B cell (primary cell): ENCODE measurements at regions not wholly inside any gene's neighbourhood (a gene's known extent, or its start where the extent isn't known, plus 50 kb on each side); places are given as distances from the start of the nearest gene placed in this dataset.

Source experiments
- ATAC-seq: fragments of 200-7000 bp; cut with Tn5 transposase; one replicate; pipeline ENCODE4 v1.10.0; 2021; ENCODE audit warnings: low read depth, mild to moderate bottlenecking, moderate number of reproducible peaks, moderate library complexity
- CTCF ChIA-PET: fragments of 350-600 bp; sonication (Branson Sonifier 250); formaldehyde crosslinking; loops from one replicate; lab custom pipeline; 2021; ENCODE audit warnings: antibody characterized with exemption, inconsistent platforms; lab: Charles Lee
- POLR2A ChIA-PET: fragments of 350-600 bp; sonication (Branson Sonifier 250); formaldehyde crosslinking; loops from one replicate; lab custom pipeline; 2021; ENCODE audit warnings: antibody characterized with exemption; lab: Charles Lee
- DNase-seq: peaks from one replicate; pipeline ENCODE4 v3.0.0; 2013
- H2AFZ ChIP-seq: 2 replicates; pipeline ENCODE4 v1.6.1; 2012; ENCODE audit warnings: mild to moderate bottlenecking, low read depth, low read length; ENCODE audit not compliant: insufficient read depth, poor library complexity, severe bottlenecking
- H3K27ac ChIP-seq, 2 donors: 1 replicate in 1 of 2; 2 replicates in 1 of 2; pipeline ENCODE4 v1.5.1; 2012 to 2013; ENCODE audit warnings: low read length in 2 of 2, mild to moderate bottlenecking in 2 of 2, moderate library complexity in 1 of 2
- H3K27me3 ChIP-seq, 4 experiments: fragments of 200-600 bp in 1 of 4; sonication (generic) in 1 of 4; replicated peaks in 1 of 4; 1 replicate in 2 of 4; 2 replicates in 2 of 4; pipeline versions ENCODE4 v1.6.1 to v1.7.0; 2013 to 2016; ENCODE audit warnings: low read length in 3 of 4, mild to moderate bottlenecking in 2 of 4, mixed read lengths in 1 of 4, moderate library complexity in 1 of 4; ENCODE audit not compliant: insufficient read depth in 4 of 4, control insufficient read depth in 3 of 4; ENCODE audit errors: control extremely low read depth in 1 of 4
- H3K36me3 ChIP-seq, 2 experiments: replicated peaks in 1 of 2; 1 replicate in 1 of 2; 2 replicates in 1 of 2; pipeline versions ENCODE4 v1.6.1 to v1.7.1; 2013; ENCODE audit warnings: low read length in 1 of 2; ENCODE audit not compliant: insufficient read depth in 2 of 2, control insufficient read depth in 1 of 2; ENCODE audit errors: control extremely low read depth in 1 of 2, extremely low read depth in 1 of 2
- H3K4me1 ChIP-seq, 2 donors: fragments of 200-600 bp in 1 of 2; sonication (generic) in 1 of 2; 1 replicate in 1 of 2; 2 replicates in 1 of 2; pipeline versions ENCODE4 v1.5.1 to v1.6.1; 2013 to 2017; ENCODE audit warnings: low read length in 2 of 2; ENCODE audit not compliant: control insufficient read depth in 2 of 2, insufficient read depth in 2 of 2
- H3K4me2 ChIP-seq: replicated peaks from 2 replicates; pipeline ENCODE3; 2012; ENCODE audit warnings: mild to moderate bottlenecking, low read depth, low read length; ENCODE audit not compliant: poor library complexity, severe bottlenecking
- H3K4me3 ChIP-seq, 5 experiments: fragments of 200-600 bp in 1 of 5; sonication (generic) in 1 of 5; 1 replicate in 3 of 5; 2 replicates in 2 of 5; pipeline versions ENCODE4 v1.5.1 to v1.7.0; 2011 to 2016; ENCODE audit warnings: low read length in 4 of 5, mild to moderate bottlenecking in 4 of 5, low read depth in 2 of 5, control low read depth in 1 of 5, moderate library complexity in 1 of 5; ENCODE audit not compliant: insufficient read depth in 1 of 5; ENCODE audit errors: control extremely low read depth in 1 of 5, extremely low read depth in 1 of 5
- H3K79me2 ChIP-seq: fragments of 200-600 bp; sonication (generic); one replicate; pipeline ENCODE4 v1.6.0; 2016; ENCODE audit warnings: low read length; ENCODE audit not compliant: control insufficient read depth, insufficient read depth
- H3K9ac ChIP-seq: fragments of 200-600 bp; sonication (generic); 2 replicates; pipeline ENCODE4 v1.6.1; 2017; ENCODE audit warnings: mild to moderate bottlenecking, low read length, moderate library complexity
- H3K9me3 ChIP-seq, 3 donors: one replicate each; pipeline versions ENCODE4 v1.6.1 to v1.7.1; 2013; ENCODE audit warnings: low read length in 2 of 3; ENCODE audit not compliant: control insufficient read depth in 2 of 3, insufficient read depth in 1 of 3; ENCODE audit errors: control extremely low read depth in 1 of 3
- H4K20me1 ChIP-seq: 2 replicates; pipeline ENCODE4 v1.6.0; 2012; ENCODE audit warnings: mild to moderate bottlenecking, low read length; ENCODE audit not compliant: insufficient read depth, control insufficient read depth, poor library complexity, severe bottlenecking
- H3K27ac Mint-ChIP-seq: one replicate; pipeline ENCODE4 v1.8.0; 2021; ENCODE audit warnings: mixed read lengths
- H3K27me3 Mint-ChIP-seq: one replicate; pipeline ENCODE4 v1.8.0; 2021; ENCODE audit warnings: mixed read lengths
- H3K4me1 Mint-ChIP-seq: one replicate; pipeline ENCODE4 v1.8.0; 2021; ENCODE audit warnings: mixed read lengths
- H3K4me3 Mint-ChIP-seq: one replicate; pipeline ENCODE4 v1.8.0; 2021; ENCODE audit warnings: mixed read lengths
- H3K9me3 Mint-ChIP-seq: one replicate; pipeline ENCODE4 v1.8.0; 2022; ENCODE audit warnings: mixed read lengths; ENCODE audit not compliant: insufficient read depth
- EZH2 ChIP-seq: IDR thresholded peaks from 2 replicates; pipeline ENCODE4 v1.6.1; 2012; ENCODE audit warnings: borderline replicate concordance, low read depth, mild to moderate bottlenecking, moderate library complexity, low read length; ENCODE audit not compliant: insufficient read depth, poor library complexity, severe bottlenecking
- WGBS: methylation state at CpG from one replicate; pipeline ENCODE4 v1.1.5; 2013; ENCODE audit warnings: missing lambda C conversion rate; ENCODE audit not compliant: insufficient coverage; 5-methylcytosine and 5-hydroxymethylcytosine counted together
- intact Hi-C: fragments of 100-400 bp; cut with micrococcal nuclease; formaldehyde crosslinking; loops from one replicate; pipeline ENCODE4 v1.10.0; 2022
- TF ChIP-seq, protein P1 (sequence below): fragments of 200-600 bp; IDR thresholded peaks from one replicate; pipeline ENCODE4 v1.8.0; 2022; ENCODE audit warnings: antibody characterized with exemption, mild to moderate bottlenecking

DNA sequence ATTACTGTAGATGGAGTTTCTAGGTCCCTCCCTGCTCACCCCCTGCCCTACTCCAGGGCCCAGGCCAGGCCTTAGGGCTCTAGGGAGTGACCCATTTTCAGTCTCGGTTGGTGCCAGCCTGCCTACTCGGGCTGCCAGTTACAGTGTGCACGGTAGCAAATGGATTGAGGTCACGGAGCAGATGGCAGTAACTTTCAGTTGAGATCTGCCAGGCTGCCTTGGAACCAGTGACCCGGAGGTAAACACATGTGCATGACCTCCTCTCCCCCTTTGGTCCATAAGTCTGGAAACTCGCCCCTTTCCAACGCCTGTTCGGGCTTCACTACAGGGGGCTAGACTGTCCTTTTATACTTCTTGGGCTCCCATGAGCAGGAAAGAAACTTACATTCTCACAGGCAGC is 139.7 kb upstream of the TBX3 start:
- POLR2A ChIA-PET = no interaction called here
- H3K4me1 ChIP-seq = no peaks in the 10 kb centered on the region
- no peaks in the 10 kb centered on the region for H3K36me3 ChIP-seq
- Mint-ChIP-seq H3K9me3 (no peaks in the 10 kb centered on the region), H3K4me1 (no peaks in the 10 kb centered on the region), H3K4me3 (no peak overlapping the region), H3K27ac (no peak overlapping the region), H3K27me3 (no peaks in the 10 kb centered on the region)
- no peak overlapping the region for H3K4me2 ChIP-seq
- intact Hi-C loops = no loop called here
- no peak overlapping the region for H3K27ac ChIP-seq
- CTCF ChIA-PET = no interaction called here
- no peak for DNase-seq
- no peak overlapping the region for H3K9ac ChIP-seq
- no peak overlapping the region for H3K4me3 ChIP-seq
- peaks cover 0 to 8% (median 0%) of the 10 kb centered on the region in 3 donors for H3K9me3 ChIP-seq
- no peaks in the 10 kb centered on the region for H3K27me3 ChIP-seq
- WGBS = 89% methylated on average over 8 of the region's 8 CpGs
- TF ChIP-seq, protein P1, sequence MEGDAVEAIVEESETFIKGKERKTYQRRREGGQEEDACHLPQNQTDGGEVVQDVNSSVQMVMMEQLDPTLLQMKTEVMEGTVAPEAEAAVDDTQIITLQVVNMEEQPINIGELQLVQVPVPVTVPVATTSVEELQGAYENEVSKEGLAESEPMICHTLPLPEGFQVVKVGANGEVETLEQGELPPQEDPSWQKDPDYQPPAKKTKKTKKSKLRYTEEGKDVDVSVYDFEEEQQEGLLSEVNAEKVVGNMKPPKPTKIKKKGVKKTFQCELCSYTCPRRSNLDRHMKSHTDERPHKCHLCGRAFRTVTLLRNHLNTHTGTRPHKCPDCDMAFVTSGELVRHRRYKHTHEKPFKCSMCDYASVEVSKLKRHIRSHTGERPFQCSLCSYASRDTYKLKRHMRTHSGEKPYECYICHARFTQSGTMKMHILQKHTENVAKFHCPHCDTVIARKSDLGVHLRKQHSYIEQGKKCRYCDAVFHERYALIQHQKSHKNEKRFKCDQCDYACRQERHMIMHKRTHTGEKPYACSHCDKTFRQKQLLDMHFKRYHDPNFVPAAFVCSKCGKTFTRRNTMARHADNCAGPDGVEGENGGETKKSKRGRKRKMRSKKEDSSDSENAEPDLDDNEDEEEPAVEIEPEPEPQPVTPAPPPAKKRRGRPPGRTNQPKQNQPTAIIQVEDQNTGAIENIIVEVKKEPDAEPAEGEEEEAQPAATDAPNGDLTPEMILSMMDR = no peak
- TF ChIP-seq EZH2 = no peak
- no peaks in the 10 kb centered on the region for H4K20me1 ChIP-seq
- H3K79me2 ChIP-seq = no peaks in the 10 kb centered on the region
- no peak overlapping the region for H2AFZ ChIP-seq
- ATAC-seq = no peak

DNA sequence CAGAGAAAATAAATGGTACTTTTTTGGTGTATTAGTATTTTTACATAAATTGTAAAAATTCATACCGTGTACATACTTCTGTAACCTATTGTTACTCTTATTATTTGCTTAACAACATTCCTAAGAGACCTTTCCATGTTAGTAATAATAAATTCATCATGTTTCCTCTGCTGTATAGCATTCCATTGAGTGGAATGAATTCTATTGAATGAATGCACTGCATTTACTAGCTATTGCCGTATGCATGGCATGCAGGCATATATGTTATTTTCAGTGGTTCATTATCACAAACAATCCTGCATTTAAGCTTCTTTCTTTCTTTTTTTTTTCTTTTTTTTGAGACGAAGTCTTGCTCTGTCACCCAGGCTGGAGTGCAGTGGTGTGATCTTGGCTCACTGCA is 137.6 kb upstream of the TBX3 start:
- ChIA-PET POLR2A (no interaction called here), CTCF (no interaction called here)
- TF ChIP-seq, protein P1 = no peak
- no peak for TF ChIP-seq EZH2
- H3K27me3 Mint-ChIP-seq = no peaks in the 10 kb centered on the region
- WGBS = no CpG with 5 or more reads among the region's 3 CpGs
- H2AFZ ChIP-seq = no peak overlapping the region
- no peak for ATAC-seq
- no peak overlapping the region for H3K27ac ChIP-seq
- H3K4me1 Mint-ChIP-seq = no peaks in the 10 kb centered on the region
- no peak overlapping the region for H3K4me2 ChIP-seq
- H3K4me3 ChIP-seq = no peak overlapping the region
- intact Hi-C loops = no loop called here
- no peak for DNase-seq
- no peak overlapping the region for H3K9ac ChIP-seq
- H3K9me3 Mint-ChIP-seq = no peaks in the 10 kb centered on the region
- H3K27ac Mint-ChIP-seq = no peak overlapping the region
- H4K20me1 ChIP-seq = no peaks in the 10 kb centered on the region
- no peaks in the 10 kb centered on the region for H3K4me1 ChIP-seq
- no peaks in the 10 kb centered on the region for H3K27me3 ChIP-seq
- H3K9me3 ChIP-seq = peaks cover 0 to 15% (median 0%) of the 10 kb centered on the region in 3 donors
- no peak overlapping the region for H3K4me3 Mint-ChIP-seq
- no peaks in the 10 kb centered on the region for H3K79me2 ChIP-seq
- H3K36me3 ChIP-seq = no peaks in the 10 kb centered on the region
